ENCODE measurements at regions not wholly inside any gene's neighbourhood (a gene's known extent, or its start where the extent isn't known, plus 50 kb on each side); places are given as distances from the start of the nearest gene placed in this dataset.

DNA sequence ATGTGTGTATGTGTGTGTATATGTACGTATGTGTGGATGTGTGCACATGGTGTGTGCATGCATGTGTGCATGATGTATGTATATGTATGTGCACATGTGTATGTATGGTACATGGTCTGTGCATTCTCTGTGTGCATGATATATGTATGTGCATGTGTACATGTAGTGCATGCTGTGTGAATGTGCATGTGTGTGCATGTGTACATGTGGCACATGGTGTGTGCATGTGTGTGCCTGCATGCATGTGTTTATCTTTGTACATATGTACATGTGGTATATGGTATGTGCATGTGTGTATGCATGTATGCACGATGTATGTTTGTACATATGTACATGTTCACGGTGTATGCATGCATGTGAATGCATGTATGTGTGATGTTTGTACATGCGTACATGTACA lies 383.7 kb downstream of the TYW1 start:
- TF ChIP-seq, protein P1, sequence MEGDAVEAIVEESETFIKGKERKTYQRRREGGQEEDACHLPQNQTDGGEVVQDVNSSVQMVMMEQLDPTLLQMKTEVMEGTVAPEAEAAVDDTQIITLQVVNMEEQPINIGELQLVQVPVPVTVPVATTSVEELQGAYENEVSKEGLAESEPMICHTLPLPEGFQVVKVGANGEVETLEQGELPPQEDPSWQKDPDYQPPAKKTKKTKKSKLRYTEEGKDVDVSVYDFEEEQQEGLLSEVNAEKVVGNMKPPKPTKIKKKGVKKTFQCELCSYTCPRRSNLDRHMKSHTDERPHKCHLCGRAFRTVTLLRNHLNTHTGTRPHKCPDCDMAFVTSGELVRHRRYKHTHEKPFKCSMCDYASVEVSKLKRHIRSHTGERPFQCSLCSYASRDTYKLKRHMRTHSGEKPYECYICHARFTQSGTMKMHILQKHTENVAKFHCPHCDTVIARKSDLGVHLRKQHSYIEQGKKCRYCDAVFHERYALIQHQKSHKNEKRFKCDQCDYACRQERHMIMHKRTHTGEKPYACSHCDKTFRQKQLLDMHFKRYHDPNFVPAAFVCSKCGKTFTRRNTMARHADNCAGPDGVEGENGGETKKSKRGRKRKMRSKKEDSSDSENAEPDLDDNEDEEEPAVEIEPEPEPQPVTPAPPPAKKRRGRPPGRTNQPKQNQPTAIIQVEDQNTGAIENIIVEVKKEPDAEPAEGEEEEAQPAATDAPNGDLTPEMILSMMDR (conservative IDR thresholded peaks at IDR 0.05 in 1 of 2, IDR thresholded peaks at IDR 0.05 in 1 of 2; ENCODE audit: low read depth in 1 of 2, low read length in 2 of 2): no peak
- TF ChIP-seq EZH2 (IDR thresholded peaks at IDR 0.05; ENCODE audit: low read length, missing control alignments): no peak

Data from fibroblast of lung (primary cell).